GM21526 (cell line): ENCODE measurements at regions not wholly inside any gene's neighbourhood (a gene's known extent, or its start where the extent isn't known, plus 50 kb on each side); places are given as distances from the start of the nearest gene placed in this dataset.
"Not testable (repeated sequence)": the region's sequence is repeated elsewhere in the genome, so short reads cannot be mapped to it uniquely, and the experiment has no call there.

Source experiments
- ATAC-seq: cut with Tn5 transposase; IDR thresholded peaks from one replicate; pipeline ENCODE4 v1.9.1; 2021; ENCODE audit warnings: moderate library complexity; ENCODE audit not compliant: unreplicated experiment, low FRiP score

DNA sequence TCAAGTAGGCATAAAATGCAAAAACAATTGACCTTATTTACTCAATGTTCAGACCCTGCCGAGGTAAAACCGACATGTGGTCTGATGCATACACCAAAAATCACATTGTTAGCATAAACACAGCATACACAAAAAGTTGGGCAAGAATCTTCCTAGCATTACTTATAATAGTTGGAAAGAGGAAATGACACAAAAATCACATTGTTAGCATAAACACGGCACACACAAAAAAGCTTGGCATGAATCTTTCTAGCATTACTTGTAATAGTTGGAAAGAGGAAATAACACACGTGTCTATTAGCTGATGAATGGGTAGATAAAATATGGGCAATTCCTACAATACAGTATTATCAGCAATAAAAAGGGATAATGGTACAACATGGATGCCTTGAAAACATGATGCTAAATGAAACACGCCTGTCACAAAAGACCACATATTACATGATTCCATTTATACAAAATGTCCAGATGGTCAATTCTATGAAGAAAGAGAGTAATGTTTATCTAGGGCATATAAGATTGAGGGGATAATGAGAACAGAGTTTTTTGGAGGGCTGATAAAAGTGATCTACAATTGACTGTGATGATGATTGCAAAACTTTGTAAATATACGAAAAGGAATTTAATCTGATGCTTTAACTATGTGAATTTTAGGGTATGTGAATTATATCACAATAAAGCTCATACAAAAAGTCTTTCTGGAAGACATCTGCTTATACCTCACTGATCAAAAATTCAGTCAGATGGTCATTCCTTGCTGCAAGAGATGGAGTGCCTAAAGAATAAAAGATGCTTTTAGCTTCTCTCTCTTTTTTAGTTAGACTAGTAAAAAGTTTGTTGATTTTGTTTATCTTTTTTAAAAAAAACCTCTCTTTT, 1019.5 kb upstream of the CITED2 start:
- no peak for ATAC-seq

DNA sequence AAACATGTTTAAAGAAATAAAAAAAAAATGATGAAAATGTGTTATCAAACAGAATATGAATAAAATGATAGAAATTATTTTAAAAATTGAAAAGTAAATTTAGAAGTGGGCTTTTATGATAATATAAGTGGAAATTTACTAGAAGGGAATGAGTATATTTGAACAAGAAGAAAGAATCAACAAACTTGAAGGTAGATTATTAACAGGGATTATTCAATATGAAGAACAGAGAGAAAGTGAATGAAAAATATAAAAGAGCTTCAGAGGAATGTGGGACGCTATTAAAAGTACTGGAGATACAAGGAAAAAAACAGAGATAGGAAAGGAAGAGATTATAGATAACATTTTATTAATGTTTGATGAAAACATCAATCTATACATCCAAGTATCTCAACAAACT, 1014.4 kb upstream of the CITED2 start:
- ATAC-seq, result no peak

DNA sequence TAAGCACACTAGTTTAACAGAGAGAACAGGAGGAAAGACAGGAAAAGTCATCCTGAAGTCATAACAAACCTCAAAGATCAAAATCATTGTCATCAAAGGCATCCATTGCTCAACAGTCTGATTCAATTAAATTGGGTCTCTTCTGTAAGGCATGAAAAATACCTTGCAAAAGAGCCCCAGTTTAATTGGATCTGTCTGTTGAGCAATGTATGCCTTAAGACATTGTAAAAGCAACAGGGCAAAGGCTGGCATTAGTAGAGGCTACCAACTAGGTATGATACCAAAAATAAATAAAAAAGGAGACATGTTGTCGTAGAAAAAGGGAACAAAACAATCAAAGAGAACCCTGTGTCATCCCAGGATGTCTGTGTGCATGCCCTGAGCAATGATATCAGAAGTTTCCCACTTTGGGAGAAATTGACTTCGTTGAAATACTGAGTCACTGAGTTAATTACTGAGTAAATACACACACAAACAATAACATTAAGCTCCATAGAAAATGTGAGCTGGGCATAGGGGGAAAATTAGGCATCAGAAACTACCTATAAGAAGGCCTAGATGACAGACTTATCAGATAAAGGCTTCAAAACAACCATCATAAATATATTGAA, 1013.8 kb upstream of the CITED2 start:
- ATAC-seq, result no peak

DNA sequence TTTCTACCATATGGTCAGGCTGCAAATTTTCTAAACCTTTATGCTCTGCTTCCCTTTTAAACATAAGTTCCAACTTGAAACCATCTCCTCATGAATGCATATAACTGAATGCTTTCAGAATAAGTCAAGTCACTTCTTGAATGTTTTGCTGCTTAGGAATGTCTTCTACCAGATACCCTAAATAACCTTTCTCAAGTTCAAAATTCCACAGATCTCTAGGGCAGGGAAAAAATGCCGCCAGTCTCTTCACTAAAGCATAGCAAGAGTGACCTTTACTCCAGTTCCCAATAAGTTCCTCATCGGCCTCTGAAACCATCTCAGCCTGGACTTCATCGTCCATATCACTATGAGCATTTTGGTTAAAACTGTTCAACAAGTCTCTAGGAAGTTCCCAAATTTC, 1011.2 kb upstream of the CITED2 start:
- no peak for ATAC-seq

DNA sequence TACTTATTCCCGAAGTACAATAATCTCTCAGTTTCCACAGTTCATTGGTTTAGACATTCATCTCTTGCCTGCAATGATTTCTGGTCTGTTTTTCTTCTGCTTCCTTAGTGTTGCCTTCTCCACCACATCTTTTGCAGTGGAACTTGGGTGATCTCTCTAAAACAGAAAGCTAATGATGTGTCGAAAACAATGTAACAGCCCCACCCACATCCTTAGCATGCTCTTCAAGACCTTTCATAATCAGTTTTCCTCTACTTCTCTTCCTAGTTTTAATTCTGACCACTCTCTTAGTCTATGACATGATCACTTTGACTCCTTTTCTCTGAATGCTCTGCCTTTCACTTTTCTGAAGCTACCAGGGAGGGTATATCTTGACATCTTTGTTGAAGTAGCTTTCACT, 1007.9 kb upstream of the CITED2 start:
- no peak for ATAC-seq

DNA sequence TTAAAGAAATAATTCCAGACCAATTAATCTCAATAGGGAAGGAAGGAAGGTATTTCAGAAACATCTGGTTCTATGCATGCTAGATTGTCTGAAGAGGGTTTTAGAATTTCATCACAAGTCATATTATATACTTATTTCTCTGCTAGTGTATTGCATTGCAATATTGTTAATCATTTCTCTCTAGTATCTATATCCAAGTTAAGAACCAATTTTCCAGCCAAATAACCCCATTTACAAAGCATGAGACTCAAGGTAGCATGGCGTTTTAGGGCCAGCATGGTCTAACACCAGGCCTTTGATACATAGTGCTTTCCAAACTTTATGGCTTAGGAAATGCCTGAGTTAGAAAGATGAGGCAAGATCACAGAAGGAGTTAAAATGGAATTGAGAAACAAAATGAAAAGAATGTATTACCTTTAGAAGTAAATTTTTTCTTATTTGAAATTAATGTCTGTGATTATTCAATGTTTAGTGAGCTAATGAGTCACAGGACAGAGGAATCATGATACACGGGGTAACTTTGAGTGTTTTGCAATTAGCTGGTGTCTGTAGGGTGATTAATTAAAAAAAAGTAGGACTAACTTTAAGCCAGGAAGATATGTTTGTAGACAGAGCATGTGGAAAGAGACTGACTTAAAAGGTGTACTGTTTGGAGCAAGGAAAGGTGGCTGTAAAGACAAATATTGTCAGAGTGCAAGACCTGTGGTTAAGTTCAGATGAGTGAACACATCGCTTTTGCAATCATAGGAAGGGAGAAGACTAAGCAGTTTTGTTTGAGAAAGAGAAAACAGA, 1006.2 kb upstream of the CITED2 start:
- no peak for ATAC-seq

DNA sequence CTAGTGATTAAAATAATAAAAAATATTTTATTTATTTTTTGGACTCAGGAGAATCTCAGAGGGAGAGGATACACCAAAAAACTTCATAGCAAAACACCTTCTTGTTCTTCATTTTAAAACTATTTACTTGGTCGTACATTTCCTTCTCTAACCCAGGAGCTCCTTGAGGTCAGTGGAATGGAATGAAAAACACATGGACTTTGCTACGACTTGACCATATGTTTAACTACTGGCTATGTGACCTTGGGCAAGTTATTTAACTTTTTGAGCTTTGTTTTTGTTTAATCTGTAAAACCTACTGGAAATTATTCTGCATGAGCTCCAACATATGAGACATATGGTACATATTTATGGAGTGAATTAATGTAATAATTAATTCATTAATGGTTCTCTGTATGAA, 1005.5 kb upstream of the CITED2 start:
- ATAC-seq, result no peak

DNA sequence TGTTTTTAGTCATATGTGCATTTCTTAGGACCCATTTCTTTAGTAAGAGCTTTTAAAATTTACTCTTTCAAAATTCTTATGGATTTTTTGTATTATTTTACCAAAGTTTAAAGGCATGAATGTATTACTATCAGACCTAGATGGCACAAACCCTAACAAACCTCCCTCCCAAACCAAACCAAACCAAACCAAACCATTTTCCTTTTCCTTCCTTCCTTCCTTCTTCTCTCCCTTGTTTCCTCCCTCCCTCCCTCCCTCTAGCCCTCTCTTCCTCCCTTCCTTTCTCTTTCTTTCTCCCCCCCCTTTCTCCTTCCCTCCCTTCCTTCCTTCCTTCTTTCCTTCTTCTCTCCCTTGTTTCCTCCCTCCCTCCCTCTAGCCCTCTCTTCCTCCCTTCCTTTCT, 1001.8 kb upstream of the CITED2 start:
- no peak for ATAC-seq

DNA sequence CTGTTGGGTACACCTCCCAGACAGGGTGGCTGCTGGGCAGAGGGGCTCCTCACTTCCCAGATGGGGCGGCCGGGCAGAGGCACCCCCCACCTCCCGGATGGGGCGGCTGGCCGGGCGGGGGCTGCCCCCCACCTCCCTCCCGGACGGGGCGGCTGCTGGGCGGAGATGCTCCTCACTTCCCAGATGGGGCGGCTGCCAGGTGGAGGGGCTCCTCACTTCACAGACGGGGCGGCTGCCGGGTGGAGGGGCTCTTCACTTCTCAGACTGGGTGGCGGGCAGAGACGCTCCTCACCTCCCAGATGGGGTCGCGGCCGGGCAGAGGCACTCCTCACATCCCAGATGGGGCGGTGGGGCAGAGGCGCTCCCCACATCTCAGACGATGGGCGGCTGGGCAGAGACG, 999.3 kb upstream of the CITED2 start:
- ATAC-seq, result not testable (repeated sequence)

DNA sequence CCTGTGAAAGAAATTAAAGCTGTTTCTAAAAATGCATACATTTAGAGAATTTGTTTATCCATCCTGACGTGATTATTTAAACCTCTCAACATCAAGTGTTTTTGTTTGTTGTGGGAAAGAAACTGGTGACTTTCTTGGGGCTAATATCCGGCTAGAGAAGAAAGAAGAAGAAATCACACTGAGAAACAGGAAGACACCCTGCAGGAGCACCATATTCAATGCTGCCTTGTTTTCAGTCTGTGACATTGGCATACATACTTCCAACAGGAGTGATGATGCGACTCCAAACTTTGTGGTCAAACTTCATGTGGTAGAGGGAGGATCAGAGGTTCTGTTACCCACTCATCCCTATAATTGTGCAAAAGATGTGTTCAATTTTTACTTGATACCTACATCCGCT, 997.6 kb upstream of the CITED2 start:
- no peak for ATAC-seq

DNA sequence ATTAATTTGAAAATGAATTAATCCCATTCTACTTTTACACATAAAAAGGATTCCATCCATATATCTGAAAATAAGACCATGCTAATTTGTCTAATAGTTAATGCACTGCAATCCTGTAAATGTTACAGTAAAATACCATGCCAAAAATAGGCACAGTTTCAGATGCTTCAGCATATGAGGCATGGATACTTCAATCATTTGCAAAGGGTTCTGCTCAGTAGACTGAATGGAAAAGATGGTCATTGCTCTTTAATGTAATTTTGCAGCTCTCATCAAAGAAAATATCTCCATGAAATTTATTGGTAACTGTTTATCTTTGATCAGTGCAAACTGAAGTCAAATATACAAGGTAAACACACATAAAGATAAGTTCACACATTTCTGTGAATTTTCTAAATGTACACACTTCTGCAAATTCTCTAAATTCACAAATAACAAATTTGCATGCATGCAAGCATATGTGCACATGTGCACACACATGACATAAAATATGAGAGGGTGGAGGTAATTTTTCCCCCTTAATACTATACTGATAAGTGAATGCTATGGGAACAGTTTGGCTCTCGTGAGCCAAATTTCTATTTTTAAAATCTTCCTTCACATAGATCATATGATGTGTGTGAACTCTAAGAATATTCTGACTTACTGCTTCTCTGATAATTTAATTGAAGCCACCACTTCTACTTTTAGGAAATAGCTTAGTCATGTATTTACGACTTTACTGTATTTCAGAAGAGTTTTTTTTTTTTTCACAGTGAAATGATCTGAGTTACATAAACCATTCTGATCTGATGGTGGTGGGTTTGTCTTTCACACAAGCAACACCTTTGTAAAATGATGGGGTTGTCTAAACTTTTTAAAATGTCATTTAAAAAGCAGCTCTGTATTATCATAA, 996.8 kb upstream of the CITED2 start:
- no peak for ATAC-seq

DNA sequence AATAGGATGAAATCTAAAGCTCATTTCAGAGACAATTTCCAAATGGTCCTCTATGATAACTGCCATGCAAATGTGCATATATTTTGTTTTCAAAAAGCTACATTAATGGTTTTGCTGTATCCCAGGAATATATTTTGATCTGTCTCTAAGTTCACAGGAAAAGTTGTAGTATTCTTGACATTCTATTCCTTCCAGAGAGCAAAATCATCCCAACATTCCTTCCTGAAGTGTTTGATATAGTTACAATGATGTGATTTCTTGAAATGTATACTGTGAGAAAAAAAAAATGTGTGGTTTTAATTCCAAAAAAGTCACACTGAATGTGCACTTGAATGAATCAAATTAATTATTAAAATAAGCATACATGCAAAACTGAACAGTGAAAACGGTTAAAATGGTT, 996.0 kb upstream of the CITED2 start:
- ATAC-seq, result no peak

DNA sequence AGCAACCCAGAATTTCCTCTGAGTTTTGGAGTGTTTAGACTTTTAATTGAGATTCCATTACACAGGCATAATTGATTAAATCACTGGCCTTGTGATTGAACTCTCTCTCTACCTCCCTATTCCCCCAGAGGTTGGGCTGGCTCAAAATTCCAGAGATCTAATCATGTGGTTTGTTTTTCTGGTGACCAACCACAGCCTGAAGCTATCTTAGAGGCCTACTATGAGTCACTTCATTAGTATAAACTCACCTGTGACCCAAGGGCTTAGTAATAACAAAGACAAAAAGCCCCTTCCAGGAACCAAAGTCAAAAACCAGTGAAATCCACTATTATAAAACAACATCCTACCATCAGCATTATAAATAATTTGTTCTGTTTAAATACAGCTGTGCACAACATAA, 992.5 kb upstream of the CITED2 start:
- no peak for ATAC-seq

DNA sequence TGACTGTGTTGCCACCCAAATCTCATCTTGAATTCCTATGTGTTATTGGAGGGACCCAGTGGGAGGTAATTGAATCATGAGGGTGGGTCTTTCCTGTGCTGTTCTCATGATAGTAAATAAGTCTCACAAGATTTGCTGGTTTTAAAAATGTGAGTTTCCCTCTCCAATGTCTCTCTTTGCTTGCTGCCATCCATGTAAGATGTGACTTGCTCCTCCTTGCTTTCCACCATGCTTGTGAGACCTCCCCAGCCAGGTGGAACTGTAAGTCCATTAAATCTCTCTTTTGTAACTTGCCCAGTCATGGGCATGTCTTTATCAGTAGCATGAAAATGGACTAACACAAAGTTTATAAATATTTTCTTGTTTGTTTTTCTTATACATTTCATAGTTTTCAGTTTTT, 990.5 kb upstream of the CITED2 start:
- no peak for ATAC-seq

DNA sequence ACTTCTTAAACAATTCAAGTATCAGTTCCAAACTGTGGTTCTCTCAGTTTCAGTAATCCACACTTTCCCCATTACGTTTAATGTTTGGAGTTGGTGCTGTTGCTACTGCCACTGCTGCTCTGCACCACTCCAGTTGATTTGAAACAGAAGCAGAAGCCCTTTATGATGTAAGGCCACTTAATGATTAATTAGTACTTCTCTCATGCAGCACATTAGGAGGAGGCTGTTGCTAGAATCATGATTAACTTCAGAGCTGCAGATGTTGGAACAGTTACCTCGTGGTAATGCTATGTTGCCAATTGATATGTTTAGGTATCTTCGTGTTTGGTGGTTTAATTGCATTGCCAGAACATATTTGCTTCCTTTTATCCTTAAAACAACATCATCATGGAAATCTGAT, 986.2 kb upstream of the CITED2 start:
- ATAC-seq, result no peak

DNA sequence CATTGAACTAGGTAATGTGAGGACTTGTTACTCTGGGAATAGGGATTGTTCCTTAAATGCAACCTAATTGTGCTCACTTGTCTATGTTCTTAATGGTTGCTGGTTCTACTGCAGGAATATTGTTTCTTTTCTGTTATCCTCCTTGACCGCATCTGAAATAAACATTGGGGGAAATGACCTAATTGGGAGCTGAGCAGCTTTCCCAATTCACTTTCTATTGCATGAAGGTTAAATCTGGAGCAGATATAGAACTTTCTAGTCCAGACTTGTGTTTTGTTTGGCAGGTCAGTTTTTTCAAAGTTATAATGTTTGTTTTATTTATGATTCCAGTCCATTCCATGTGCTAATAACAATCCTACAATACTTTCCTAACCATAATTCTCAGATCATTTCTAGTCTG, 981.0 kb upstream of the CITED2 start:
- ATAC-seq, result no peak

DNA sequence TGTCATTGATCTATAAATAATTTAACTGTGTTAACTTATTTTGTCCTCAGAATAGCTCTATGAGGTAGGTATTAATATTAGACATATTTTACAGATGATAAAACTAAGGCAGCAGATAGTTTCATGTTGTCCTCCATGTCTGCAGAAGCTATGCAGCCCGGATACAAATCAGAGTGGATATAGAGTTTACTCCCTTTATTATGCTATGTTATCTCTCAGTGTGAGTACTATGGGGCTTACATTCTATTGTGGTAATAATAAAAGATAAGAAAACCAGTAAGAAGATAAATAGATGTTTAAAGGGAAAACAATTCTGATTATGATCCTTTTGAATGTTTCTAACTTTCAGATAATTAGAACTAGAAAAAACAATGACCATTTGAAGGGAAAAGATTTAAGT, 979.8 kb upstream of the CITED2 start:
- ATAC-seq, result no peak

DNA sequence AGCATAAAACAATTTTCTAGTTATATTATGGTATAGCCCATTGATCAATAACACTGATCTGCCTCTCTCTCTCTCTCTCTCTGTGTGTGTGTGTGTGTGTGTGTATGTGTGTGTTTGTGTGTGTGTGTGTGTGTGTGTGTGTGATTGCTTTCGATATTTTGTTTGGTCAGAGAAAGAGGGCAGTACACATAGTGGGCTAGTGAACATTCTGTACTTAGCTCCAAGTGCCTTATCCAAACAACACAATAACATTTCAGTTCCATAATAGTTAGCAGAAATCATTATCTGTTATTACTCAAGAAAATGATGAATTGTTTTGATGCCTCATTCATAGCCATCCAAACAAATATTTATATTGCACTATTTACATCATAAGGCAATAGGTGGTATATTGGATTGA, 979.1 kb upstream of the CITED2 start:
- no peak for ATAC-seq

DNA sequence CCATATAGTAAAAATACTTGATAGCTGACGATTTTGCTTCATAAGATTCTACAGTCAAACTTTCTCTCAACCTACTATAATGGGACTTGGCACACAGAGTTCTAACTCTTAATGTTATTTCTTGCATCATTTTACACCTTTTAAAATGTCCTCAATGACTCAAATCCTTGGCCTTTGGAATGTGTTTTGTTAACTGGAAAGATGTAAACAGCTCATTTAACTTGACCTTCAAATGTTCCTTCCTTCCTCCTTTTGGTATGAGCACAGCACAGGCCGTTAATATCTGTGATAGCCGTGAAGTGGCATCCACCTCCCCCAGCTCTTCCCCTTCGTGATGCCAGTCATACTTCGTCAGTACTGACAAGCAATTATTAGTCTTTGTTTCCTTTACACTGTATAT, 972.0 kb upstream of the CITED2 start:
- no peak for ATAC-seq

DNA sequence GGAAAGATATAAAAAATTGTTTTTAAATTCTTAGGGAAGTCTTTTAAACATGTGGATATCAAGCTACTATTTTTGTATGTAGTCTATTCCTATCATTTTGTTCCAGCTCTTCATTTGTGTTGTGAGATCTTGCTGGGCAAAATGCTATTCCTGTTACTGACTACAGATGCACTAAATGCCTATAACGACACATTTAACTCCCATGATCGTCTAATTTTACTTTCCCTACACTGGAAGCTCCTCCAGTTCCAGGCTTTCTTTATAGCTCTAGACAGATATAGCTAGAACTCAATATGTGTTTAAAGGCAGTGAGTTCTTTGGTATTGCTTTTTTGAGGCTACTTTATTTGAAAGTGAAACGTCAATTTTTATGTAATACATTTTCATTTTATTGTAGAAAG, 971.5 kb upstream of the CITED2 start:
- no peak for ATAC-seq
